ENCODE measurements at regions not wholly inside any gene's neighbourhood (a gene's known extent, or its start where the extent isn't known, plus 50 kb on each side); places are given as distances from the start of the nearest gene placed in this dataset.
A peak's percentile ranks its signal among the peaks of the same experiment; 100 is the strongest.

DNA sequence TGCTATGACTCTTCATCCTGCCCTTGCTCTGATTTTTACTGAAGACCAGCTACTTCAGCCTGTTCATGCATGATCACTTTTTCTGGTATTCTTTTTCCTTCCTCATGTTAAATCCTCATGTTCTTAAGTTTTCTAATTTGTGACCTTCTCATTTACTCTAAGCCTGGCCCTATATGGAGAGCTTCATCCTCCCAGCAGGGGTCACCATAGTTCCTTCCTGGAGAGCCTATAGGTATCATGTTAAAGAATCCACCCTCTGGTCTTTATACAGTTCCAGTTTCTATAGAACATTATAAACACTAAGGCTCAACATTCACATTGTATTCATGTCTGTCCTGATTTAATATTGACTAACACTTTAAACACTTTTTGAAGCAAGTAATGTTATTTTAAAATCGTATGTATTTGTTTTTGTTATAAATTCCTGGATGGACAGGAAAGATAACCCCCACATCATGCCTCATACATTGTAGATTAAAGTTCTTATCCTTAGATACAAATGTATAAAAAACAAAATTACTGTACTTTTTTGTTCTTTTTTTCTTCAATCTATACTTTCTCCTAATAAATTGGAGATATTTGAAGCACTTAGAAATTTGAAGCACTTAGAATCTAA lies 53.8 kb upstream of the OTUD4 start:
- DNase-seq (ENCODE audit: low spot score) = peak; percentile 51

DNA sequence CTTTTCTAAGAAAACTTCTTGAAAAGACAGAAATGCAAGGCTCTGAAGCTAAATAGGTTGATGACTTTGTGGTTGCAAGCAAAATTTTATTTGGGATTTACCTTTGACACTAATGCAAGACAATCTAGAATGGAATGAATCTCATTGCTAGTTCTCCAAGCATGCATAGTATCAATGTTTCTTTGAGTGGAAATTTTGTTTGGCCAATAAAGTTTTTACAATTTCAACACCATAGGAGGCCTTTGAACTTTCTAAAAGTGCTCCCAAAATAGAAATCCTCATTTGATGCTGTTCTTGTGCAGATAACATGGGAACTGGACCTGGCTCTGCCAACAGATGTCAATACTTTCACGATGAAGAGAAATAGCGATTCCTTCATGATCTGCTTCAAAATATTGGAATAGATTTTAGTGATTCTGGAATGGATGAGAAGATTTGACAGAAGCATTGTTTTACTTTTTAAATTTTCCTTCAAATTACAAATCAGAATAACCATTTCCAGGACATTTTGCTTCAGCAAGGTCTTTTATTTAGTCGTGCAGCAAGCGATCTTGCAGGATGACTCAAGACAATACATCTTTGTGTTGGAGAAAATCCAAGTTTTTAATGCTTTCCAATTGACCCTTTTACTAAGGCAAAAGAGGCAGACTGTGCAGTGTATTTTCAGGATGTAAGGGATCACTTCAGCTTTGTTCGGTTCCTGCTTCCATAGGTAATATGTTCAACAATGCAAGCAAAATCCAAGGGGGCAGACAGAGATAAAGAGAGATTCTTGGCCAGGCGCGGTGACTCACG lies 51.7 kb upstream of the OTUD4 start:
- no peak for DNase-seq (ENCODE audit: low spot score)

DNA sequence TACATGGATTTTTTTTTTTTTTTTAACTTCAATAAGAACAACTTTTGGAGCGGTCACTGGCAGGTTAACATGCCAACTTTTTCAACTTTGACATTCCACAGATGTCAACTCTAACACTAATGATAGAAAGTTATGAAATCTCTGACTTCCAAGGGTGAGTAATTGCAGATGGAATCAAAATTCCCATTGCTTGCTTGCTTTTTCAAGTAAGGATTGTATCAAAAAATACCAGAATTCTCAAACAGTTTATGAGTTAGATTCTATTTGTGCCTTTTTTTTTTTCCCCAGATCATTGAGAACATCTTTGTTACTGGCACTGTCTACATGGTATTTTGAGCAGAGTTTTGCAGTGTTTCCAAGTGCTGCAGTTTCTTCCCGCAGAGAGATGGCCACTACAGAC lies 50.3 kb upstream of the OTUD4 start:
- no peak for DNase-seq (ENCODE audit: low spot score)
